GM21515 (cell line): ENCODE measurements at regions not wholly inside any gene's neighbourhood (a gene's known extent, or its start where the extent isn't known, plus 50 kb on each side); places are given as distances from the start of the nearest gene placed in this dataset.

Source experiments
- ATAC-seq: cut with Tn5 transposase; IDR thresholded peaks from one replicate; pipeline ENCODE4 v1.9.1; 2021; ENCODE audit not compliant: unreplicated experiment

DNA sequence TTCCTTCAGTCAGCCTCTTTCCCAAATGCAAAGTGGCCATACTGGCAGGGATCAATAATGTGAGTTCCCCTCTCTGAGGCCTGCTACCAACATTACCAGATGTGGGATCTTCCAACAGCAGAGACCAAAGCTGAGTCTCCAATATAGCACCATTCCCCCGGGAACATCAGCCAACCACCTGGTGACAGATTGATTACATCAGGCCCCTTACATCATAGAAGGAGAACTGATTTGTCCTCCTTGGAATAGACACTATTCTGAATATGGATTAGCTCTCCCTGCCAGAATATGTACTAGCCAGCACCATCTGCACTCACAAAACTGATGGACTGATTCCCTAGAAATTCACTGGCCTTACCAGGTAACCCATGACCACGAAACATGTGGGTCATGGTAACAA, 61.9 kb upstream of the CARMIL1 start:
- no peak for ATAC-seq

DNA sequence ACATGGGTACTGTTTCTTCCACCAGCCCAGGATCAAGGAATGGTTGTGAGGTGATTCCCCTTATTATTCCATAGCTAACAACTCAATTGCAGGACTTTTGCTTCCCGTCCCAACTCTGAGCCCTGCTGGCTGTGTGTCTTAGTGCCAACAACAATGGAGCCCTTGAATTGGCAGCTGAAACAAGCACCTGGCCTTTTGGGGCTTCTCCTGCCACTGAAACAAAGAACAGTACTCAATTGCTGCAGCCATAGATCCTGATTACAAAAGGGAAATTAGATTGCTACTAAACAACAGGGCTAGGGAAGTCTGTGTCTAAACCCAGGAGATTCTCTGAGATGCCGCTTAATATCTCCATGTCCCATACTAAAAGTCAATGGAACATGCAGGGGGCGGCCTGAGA, 61.3 kb upstream of the CARMIL1 start:
- ATAC-seq: no peak

- ATAC-seq: no peak
Observed at GRCh38 chr6:25218346-25218745, 60.8 kb upstream of the CARMIL1 start.

GRCh38 chr6:25219216-25219916, 59.8 kb upstream of the CARMIL1 start:
- ATAC-seq: no peak

DNA sequence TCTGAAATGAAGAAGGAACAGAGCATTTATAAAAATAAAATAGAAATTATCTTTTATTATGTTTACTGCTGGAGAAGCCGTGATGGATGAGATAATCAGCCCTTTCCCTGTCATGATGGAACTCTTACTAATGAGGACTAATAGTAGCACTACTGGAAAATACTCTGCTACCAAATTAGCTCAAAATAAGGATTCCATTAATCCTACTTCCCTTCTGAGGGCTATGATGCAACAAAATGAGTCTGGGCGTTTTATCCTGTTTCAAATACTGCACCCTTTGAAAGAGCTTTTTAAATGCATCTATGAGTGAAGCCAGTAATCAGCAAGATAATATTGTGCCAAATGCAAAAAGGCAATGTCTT, 59.3 kb upstream of the CARMIL1 start:
- ATAC-seq: no peak

- ATAC-seq: no peak
Observed at GRCh38 chr6:25220857-25221256, 58.3 kb upstream of the CARMIL1 start.

- ATAC-seq: no peak
Observed at GRCh38 chr6:25222006-25222678, 57.0 kb upstream of the CARMIL1 start.

DNA sequence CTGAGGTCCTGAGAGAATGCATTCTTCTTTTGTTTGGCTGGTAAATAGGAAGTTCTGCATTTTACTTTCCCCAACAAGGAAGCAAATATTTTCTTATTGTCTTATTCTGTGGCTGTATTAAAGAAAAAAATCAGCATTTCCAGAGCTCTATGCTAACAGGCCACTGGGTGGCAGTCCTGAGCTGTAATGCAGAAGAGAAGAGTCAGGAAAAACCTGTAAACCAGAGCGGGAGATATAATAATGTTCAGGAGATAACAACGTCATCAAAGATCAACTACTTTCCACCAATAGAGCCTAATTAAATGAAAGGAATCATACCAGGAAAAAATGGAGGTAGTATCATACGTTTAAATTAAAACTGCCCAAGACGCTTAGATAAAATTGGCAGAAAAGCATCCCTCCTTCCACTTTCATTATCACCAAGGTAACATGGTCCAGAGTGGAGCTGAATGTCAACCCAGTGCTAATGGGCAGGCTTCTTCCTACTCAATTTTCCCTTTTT, 55.6 kb upstream of the CARMIL1 start:
- ATAC-seq: no peak

DNA sequence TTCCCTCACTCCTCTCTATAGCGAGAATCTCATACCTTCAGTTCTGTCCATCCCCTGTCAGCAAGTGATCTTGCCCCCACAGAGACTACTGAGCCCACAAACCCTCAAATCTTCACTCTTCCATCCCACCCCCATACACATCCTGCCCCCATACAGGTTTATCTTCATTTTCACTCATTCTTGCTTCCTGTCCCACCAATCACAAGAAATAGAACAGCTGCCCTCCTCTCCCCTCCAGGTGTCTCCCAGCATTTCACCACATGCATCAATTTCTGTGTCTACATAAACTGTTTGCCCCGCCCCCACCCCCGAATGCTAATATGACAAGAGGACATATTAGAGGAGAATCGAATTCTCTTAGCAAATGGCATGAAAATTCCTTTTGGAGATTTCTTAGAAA, 54.9 kb upstream of the CARMIL1 start:
- ATAC-seq: no peak

DNA sequence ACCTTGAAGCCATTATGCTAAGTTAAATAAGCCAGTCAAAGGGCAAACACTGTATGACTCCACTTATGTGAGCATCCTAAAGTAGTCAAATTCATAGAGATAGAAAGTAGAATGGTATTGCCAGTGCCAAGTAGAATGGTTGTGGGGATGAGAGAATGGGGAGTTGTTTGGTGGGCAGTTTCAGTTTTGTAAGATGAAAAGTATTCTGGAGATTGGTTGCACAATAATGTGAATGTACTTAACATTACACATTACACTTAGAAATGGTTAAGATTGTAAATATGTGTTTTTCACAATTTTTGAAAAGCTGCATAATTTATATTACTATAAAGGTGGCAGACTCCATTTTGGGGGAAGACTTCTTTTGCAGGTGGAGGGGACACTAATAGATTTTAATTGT, 51.3 kb upstream of the CARMIL1 start:
- ATAC-seq: no peak
